Loucy (cell line): ENCODE measurements at regions not wholly inside any gene's neighbourhood (a gene's known extent, or its start where the extent isn't known, plus 50 kb on each side); places are given as distances from the start of the nearest gene placed in this dataset.

ENCODE experiments used
- H2AFZ ChIP-seq: fragments of 200-600 bp; sonication (generic); 2 replicates; pipeline ENCODE4 v1.6.0; 2016; ENCODE audit warnings: antibody characterized with exemption, mild to moderate bottlenecking, low read length, moderate library complexity
- H3F3A ChIP-seq: fragments of 200-600 bp; 2 replicates; pipeline ENCODE4 v1.6.0; 2016; ENCODE audit warnings: antibody characterized with exemption, low read depth, mild to moderate bottlenecking
- H3K27me3 ChIP-seq: fragments of 200-600 bp; sonication (generic); 2 replicates; pipeline ENCODE4 v1.6.1; 2014; ENCODE audit warnings: low read length, mild to moderate bottlenecking; ENCODE audit not compliant: insufficient read depth, poor library complexity, severe bottlenecking
- H3K36me3 ChIP-seq: fragments of 200-600 bp; sonication (generic); 2 replicates; pipeline ENCODE4 v1.6.1; 2016; ENCODE audit warnings: low read length; ENCODE audit not compliant: insufficient read depth
- H3K4me1 ChIP-seq: fragments of 200-600 bp; sonication (generic); 2 replicates; pipeline ENCODE4 v1.5.1; 2014; ENCODE audit warnings: low read length, mild to moderate bottlenecking; ENCODE audit not compliant: insufficient read depth, poor library complexity, severe bottlenecking
- H3K4me2 ChIP-seq: fragments of 200-600 bp; sonication (generic); 2 replicates; pipeline ENCODE4 v1.6.0; 2014; ENCODE audit warnings: antibody characterized with exemption, low read length, low read depth, mild to moderate bottlenecking; ENCODE audit not compliant: poor library complexity, severe bottlenecking
- H3K4me3 ChIP-seq: fragments of 200-600 bp; sonication (generic); 2 replicates; pipeline ENCODE4 v1.5.1; 2014; ENCODE audit warnings: low read length, mild to moderate bottlenecking, mixed read lengths; ENCODE audit not compliant: poor library complexity, severe bottlenecking
- H3K79me2 ChIP-seq: fragments of 200-600 bp; sonication (generic); 2 replicates; pipeline ENCODE4 v1.6.1; 2014; ENCODE audit warnings: low read length; ENCODE audit not compliant: insufficient read depth
- H3K9ac ChIP-seq: fragments of 200-600 bp; sonication (generic); 2 replicates; pipeline ENCODE4 v1.6.0; 2014; ENCODE audit warnings: mild to moderate bottlenecking, low read depth, low read length, moderate library complexity; ENCODE audit not compliant: poor library complexity, severe bottlenecking
- H3K9me2 ChIP-seq: fragments of 200-600 bp; sonication (generic); replicated peaks from 2 replicates; pipeline ENCODE4 v1.6.1; 2016; ENCODE audit warnings: low read depth, low read length, mixed read lengths
- H3K9me3 ChIP-seq: fragments of 200-600 bp; sonication (generic); 2 replicates; pipeline ENCODE4 v1.6.1; 2014; ENCODE audit warnings: mild to moderate bottlenecking, antibody characterized with exemption, low read length, low read depth; ENCODE audit not compliant: insufficient read depth
- H4K20me1 ChIP-seq: fragments of 200-600 bp; sonication (generic); 2 replicates; pipeline ENCODE4 v1.6.0; 2014; ENCODE audit warnings: antibody characterized with exemption, low read length, mild to moderate bottlenecking; ENCODE audit not compliant: insufficient read depth, poor library complexity, severe bottlenecking
- EZH2phosphoT487 ChIP-seq: fragments of 200-600 bp; IDR thresholded peaks from 2 replicates; pipeline ENCODE4 v1.6.1; 2018; ENCODE audit warnings: antibody characterized with exemption, mild to moderate bottlenecking, moderate library complexity, borderline replicate concordance
- TF ChIP-seq, protein P1 (sequence below): fragments of 200-600 bp; sonication (generic); conservative IDR thresholded peaks from 2 replicates; pipeline ENCODE4 v1.5.1; 2014; ENCODE audit warnings: mild to moderate bottlenecking, antibody characterized with exemption, low read length

DNA sequence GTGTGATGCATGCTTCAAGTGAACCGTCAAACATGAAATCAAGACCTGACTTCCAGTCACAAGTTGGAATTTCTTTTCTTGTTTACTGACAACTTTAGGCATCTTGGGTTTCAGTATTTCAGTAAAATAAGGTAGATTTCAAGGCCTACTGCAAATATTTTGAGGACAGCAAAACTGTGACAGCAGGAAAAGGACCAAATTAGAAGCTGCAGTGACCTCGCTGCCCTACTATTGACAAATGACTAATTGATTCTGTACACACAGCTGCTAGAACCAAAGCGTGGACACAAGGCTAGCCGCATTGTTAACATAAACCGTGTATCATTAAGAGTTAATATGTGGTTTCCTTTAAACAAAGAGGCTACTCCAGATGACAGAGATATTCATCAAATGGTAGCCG is 105.7 kb upstream of the SEC61G start:
- Histone ChIP-seq H2AFZ (no peak overlapping the region), H3K4me2 (no peak overlapping the region), H3K27me3 (no peaks in the 10 kb centered on the region), H3K9ac (no peak overlapping the region), H3K79me2 (no peaks in the 10 kb centered on the region), H3K4me1 (no peaks in the 10 kb centered on the region), H4K20me1 (no peaks in the 10 kb centered on the region), H3K36me3 (no peaks in the 10 kb centered on the region), H3F3A (no peaks in the 10 kb centered on the region), H3K9me3 (no peaks in the 10 kb centered on the region; the same call in 1 of the 2 replicates), H3K9me2 (no peaks in the 10 kb centered on the region), H3K4me3 (no peak overlapping the region)
- TF ChIP-seq, protein P1, sequence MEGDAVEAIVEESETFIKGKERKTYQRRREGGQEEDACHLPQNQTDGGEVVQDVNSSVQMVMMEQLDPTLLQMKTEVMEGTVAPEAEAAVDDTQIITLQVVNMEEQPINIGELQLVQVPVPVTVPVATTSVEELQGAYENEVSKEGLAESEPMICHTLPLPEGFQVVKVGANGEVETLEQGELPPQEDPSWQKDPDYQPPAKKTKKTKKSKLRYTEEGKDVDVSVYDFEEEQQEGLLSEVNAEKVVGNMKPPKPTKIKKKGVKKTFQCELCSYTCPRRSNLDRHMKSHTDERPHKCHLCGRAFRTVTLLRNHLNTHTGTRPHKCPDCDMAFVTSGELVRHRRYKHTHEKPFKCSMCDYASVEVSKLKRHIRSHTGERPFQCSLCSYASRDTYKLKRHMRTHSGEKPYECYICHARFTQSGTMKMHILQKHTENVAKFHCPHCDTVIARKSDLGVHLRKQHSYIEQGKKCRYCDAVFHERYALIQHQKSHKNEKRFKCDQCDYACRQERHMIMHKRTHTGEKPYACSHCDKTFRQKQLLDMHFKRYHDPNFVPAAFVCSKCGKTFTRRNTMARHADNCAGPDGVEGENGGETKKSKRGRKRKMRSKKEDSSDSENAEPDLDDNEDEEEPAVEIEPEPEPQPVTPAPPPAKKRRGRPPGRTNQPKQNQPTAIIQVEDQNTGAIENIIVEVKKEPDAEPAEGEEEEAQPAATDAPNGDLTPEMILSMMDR: no peak
- TF ChIP-seq EZH2phosphoT487: no peak

DNA sequence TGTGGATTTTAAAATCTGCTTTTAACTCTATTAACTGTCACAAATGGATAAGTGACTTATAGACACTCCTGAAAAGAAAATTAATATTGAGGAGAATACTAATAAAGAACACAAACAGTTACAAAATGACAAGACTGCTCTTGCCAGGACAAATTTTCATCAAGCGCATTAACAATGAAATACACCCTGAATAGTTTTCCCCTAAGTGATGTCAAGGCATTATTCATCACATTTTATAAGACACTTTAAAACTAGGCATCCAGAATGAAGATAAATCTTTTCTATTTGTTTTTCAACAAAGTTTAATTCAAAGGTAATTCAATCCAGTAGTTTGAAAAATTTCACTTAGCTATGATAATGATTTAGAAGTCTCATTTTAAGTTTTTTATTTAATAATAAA is 110.5 kb upstream of the SEC61G start:
- H3K4me1 ChIP-seq: no peaks in the 10 kb centered on the region
- no peaks in the 10 kb centered on the region for H3F3A ChIP-seq
- no peak overlapping the region for H3K4me3 ChIP-seq
- no peaks in the 10 kb centered on the region for H3K27me3 ChIP-seq
- no peak for TF ChIP-seq EZH2phosphoT487
- TF ChIP-seq, protein P1: no peak
- H2AFZ ChIP-seq: no peak overlapping the region
- H3K4me2 ChIP-seq: no peak overlapping the region
- no peaks in the 10 kb centered on the region for H4K20me1 ChIP-seq
- H3K36me3 ChIP-seq: no peaks in the 10 kb centered on the region
- no peaks in the 10 kb centered on the region for H3K79me2 ChIP-seq
- H3K9me2 ChIP-seq: no peaks in the 10 kb centered on the region
- H3K9ac ChIP-seq: no peak overlapping the region
- H3K9me3 ChIP-seq: no peaks in the 10 kb centered on the region

DNA sequence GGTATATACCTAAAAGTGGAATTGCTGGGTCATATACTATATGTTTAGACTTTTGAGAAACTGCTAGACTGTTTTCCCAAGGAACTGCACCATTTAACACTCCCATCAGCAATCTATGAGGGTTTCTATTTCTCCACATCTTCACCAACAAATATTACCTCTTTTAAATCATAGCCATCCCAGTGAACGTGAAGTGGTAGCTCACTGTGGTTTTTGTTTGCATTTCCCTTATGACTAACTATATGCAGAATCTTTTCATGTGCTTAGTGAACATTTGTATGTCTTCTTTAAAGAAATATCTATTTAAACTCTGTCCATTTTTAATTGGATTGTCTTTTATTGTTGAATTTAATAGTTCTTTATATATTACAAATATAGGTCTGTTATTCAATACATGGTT is 115.8 kb upstream of the SEC61G start:
- Histone ChIP-seq H3K4me3 (no peak overlapping the region), H3K4me1 (no peaks in the 10 kb centered on the region), H3K9me2 (no peaks in the 10 kb centered on the region), H3K4me2 (no peak overlapping the region), H2AFZ (no peak overlapping the region), H3K36me3 (no peaks in the 10 kb centered on the region), H3K9me3 (no peaks in the 10 kb centered on the region), H3F3A (no peaks in the 10 kb centered on the region), H3K27me3 (no peaks in the 10 kb centered on the region), H3K79me2 (no peaks in the 10 kb centered on the region), H4K20me1 (no peaks in the 10 kb centered on the region), H3K9ac (no peak overlapping the region)
- no peak for TF ChIP-seq EZH2phosphoT487
- TF ChIP-seq, protein P1: no peak
